Neural crest cell (in vitro differentiated cells): ENCODE measurements at regions not wholly inside any gene's neighbourhood (a gene's known extent, or its start where the extent isn't known, plus 50 kb on each side); places are given as distances from the start of the nearest gene placed in this dataset.

Experiments
- DNase-seq: peaks from one replicate; pipeline ENCODE4 v3.0.0; 2021; ENCODE audit warnings: low read depth, mixed read lengths, low spot score
- H3K27ac Mint-ChIP-seq: one replicate; pipeline ENCODE4 v1.8.0; 2021; ENCODE audit warnings: mild to moderate bottlenecking, mixed read lengths; ENCODE audit not compliant: unreplicated experiment
- H3K27me3 Mint-ChIP-seq: 2 replicates; pipeline ENCODE4 v1.8.0; 2021; ENCODE audit warnings: low read depth, mild to moderate bottlenecking, mixed read lengths
- H3K36me3 Mint-ChIP-seq: 2 replicates; pipeline ENCODE4 v1.8.0; 2021; ENCODE audit warnings: low read depth, mild to moderate bottlenecking, mixed read lengths
- H3K4me1 Mint-ChIP-seq: 2 replicates; pipeline ENCODE4 v1.8.0; 2021; ENCODE audit warnings: mixed read lengths
- H3K4me3 Mint-ChIP-seq: one replicate; pipeline ENCODE4 v1.8.0; 2021; ENCODE audit warnings: mild to moderate bottlenecking, mixed read lengths
- H3K9me3 Mint-ChIP-seq: 2 replicates; pipeline ENCODE4 v1.8.0; 2021; ENCODE audit warnings: mixed read lengths
- CTCF ChIP-seq: fragments of 200-600 bp; sonication (generic); conservative IDR thresholded peaks from 2 replicates; pipeline ENCODE4 v1.5.0; 2021; ENCODE audit warnings: antibody characterized with exemption, mild to moderate bottlenecking

- Mint-ChIP-seq H3K27me3 (no peaks in the 10 kb centered on the region), H3K4me3 (no peak overlapping the region), H3K27ac (no peak overlapping the region), H3K36me3 (no peaks in the 10 kb centered on the region), H3K4me1 (peaks cover 4% of the 10 kb centered on the region), H3K9me3 (no peaks in the 10 kb centered on the region)
- TF ChIP-seq CTCF, result no peak
- DNase-seq, result no peak
Observed at GRCh38 chr3:76324101-76324500, 538.8 kb upstream of the ZNF717 start.

GRCh38 chr3:76345878-76346277, 560.5 kb upstream of the ZNF717 start:
- no peak for DNase-seq
- no peak for TF ChIP-seq CTCF
- peaks cover 5% of the 10 kb centered on the region for H3K4me1 Mint-ChIP-seq
- no peaks in the 10 kb centered on the region for H3K36me3 Mint-ChIP-seq
- H3K27ac Mint-ChIP-seq, result peak overlapping the region; percentile 92
- H3K27me3 Mint-ChIP-seq, result no peaks in the 10 kb centered on the region
- H3K4me3 Mint-ChIP-seq, result no peak overlapping the region
- H3K9me3 Mint-ChIP-seq, result peaks cover 5% of the 10 kb centered on the region

DNA sequence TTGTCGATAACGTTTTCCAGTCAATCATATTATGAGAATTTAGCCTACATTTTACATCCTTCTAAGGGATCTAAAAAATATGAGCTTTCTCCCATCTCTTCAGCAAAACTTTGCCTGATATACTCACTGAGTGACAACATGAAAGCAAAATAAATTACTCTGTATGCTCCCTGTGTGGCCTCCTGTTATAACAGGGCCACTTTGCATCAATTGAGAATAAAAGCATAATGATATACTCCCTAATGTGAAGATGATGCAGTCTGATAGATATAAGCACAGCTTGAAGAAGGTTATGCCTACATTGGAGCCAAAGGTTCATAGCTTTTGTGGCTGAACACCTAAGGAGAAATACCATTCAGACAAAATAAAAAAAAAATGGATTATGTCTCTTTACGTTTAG, 561.3 kb upstream of the ZNF717 start:
- TF ChIP-seq CTCF, result no peak
- Mint-ChIP-seq H3K4me3 (no peak overlapping the region), H3K4me1 (peaks cover 5% of the 10 kb centered on the region), H3K36me3 (no peaks in the 10 kb centered on the region), H3K9me3 (peaks cover 5% of the 10 kb centered on the region), H3K27ac (no peak overlapping the region), H3K27me3 (no peaks in the 10 kb centered on the region)
- no peak for DNase-seq

GRCh38 chr3:76349715-76350480, 564.5 kb upstream of the ZNF717 start:
- Mint-ChIP-seq H3K36me3 (no peaks in the 10 kb centered on the region), H3K4me3 (no peak overlapping the region), H3K27ac (no peak overlapping the region), H3K9me3 (peaks cover 3% of the 10 kb centered on the region), H3K4me1 (peaks cover 3% of the 10 kb centered on the region), H3K27me3 (no peaks in the 10 kb centered on the region)
- TF ChIP-seq CTCF, result no peak
- no peak for DNase-seq

DNA sequence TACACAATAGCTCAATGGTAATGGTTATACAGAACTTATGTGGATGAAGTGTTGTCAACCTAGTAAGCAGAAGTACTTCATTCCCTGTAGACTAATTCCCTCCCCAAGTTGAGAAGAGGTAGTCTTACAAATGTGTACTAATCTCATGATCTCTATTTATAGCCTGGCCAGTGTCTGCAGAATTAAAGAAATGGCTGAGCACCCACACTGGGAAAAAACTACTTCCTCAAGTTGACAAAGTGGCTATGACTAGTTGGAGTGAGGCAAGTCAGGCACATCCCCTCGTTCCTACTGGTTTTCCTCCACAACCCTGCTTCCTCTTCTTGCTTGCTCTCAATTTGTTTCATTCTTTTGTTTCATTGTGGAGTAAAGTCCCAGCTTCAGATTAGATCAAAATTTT, 566.7 kb upstream of the ZNF717 start:
- Mint-ChIP-seq H3K36me3 (no peaks in the 10 kb centered on the region), H3K9me3 (peaks cover 3% of the 10 kb centered on the region), H3K27me3 (no peaks in the 10 kb centered on the region), H3K27ac (no peak overlapping the region), H3K4me3 (no peak overlapping the region), H3K4me1 (no peaks in the 10 kb centered on the region)
- DNase-seq, result no peak
- no peak for TF ChIP-seq CTCF
